ENCODE measurements at regions not wholly inside any gene's neighbourhood (a gene's known extent, or its start where the extent isn't known, plus 50 kb on each side); places are given as distances from the start of the nearest gene placed in this dataset.

DNA sequence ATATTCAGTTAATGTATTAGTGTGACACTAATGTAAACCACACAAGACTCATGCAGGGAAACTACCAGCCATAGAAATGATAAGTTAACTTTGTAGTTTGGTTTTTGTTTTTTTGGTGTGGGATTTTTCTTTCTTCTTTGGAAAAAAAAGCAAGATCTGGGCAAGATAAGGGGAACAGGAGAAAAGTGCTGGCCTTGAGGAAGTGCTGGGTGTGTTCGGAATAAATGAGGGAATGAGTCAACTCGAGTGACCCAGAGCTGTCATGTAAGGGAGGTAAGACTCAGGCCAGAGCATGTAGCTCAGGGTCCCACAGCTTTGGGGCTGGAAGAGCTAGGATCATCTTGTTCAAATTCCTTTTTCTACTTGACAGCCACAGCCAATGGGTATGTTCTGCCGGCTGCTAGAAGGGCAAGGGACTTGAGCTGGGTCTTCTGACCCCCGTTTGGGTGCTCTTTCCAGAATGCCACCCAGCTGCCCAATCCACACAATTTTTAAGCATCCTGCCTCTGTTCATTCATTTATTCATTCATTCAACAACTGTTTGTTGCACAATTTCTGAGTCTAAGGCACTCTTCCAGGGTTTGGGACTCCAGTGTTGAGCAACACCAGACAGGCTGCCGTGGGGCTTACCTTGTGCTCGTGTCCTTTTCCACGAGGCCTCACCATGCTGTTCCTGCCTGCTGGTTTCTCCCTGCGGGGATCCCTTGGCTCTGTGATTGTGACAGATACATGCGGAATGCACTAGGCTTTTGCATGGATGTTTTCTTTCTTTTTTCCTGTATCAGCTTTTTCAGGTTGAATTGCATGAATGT, 54.5 kb downstream of the CLDN34 start:
- DNase-seq (ENCODE audit: low read depth in 3 of 3), result no peak

DNA sequence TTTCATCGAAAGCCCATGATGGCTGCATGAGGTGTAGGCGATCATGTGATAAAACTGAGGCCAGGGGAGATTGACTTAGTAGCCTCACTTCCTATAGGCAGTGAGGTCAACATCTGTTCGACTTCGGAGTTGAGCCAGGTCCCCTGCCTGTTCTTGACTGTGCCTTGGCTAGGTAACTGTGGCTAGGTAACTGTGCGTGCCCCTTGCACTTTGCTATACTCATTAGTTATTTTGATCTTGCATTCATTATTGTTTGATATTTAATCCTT, 55.0 kb downstream of the CLDN34 start:
- no peak for DNase-seq (ENCODE audit: low read depth in 3 of 3)

- DNase-seq (ENCODE audit: low read depth in 3 of 3), result no peak
These were observed 55.6 kb downstream of the CLDN34 start for GRCh38 chrX:10022580-10023245.

DNA sequence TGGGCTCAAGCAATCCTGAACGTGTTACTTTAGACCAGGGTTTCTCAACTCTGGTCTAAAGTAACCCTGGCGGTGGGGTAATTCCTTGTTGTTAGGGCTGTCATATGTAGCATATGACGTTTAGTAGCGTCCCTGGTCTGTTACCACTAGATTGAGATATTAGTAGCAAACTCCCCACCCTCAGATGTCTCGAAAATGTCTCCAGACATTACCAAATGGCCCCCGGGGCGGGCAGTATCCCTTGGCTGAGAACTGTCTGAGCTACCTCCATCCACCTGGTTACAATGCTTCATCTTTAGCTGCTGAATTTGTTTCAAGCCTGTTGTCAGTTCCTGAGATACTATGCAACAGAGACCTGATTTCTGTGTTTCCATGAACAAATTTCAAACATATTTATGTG, 56.7 kb downstream of the CLDN34 start:
- DNase-seq (ENCODE audit: low read depth in 3 of 3), result no peak

- no peak for DNase-seq (ENCODE audit: low read depth in 3 of 3)
These were observed 58.8 kb downstream of the CLDN34 start for GRCh38 chrX:10025742-10026493.

DNA sequence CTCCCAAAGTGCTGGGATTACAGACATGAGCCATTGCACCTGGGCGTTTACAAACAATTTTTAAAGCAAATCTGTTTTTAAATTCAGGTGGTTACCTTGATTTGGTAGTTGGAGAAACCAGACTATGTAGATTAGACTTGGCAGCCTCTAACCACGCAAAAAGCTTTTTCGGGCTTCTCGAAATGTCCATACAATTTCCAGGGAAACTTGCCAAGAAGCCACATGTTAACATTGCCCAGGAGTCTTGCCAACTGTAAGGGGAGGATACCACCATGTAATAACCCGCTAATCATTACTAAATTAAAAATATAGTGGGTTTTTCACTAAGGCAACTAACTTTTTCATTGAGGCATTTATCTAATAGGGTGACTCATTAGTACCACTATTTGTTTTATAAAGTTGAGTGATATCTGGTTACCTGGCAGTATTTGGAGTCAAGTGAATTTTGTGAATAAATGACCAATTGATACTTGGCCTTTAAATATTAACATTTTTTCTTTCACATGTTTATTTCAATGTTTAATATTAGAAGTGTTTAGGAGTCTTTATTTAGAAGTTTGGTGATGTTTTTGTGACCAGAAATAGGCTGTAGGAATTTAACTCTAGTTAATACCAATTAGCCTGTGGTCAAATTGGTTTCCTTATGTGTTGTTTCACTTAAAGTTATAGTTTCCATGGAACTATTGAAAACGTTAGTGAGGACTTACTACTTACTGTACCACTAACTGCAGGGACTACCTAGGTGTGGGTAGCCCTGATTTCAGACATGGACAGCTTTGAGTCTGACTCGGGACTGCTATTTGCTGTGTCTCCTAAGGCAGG, 61.3 kb downstream of the CLDN34 start:
- no peak for DNase-seq (ENCODE audit: low read depth in 3 of 3)

DNA sequence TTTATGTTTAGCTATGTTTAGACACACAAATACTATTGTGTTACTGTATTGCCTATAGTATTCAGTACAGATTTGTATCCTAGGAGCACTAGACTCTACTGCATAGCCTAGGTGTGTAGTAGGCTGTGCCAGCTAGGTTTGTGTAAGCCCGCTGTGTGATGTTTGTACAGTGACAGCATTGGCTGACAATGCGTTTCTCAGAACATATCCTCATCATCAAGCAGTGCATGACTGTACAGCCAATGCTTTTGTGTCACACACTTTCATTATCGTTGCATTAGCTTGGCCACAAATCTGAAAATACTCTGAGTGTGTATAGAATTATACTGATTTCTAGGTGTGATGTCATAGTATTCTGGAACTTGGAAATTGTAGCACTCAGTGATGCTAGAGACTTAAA, 63.4 kb downstream of the CLDN34 start:
- no peak for DNase-seq (ENCODE audit: low read depth in 3 of 3)

DNA sequence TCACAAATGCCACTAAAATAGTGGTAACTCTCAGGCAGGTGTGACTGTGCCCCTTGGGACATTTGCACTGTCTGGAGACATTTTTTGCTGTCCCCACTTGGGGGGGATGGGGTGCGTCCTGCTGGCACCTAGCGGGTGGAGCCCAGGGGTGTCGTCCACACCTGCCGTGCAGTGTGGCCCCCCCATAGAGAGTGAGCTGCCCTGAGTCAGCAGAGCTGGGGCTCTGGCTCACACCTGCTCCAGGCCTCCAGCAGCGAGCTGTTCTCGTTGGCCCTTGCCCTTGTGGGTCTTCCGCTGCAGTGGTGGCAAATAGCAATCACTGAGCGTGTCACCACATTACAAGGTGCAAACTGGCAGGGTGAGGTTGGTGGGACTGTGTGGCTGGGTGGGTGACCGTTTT, 64.6 kb downstream of the CLDN34 start:
- DNase-seq (ENCODE audit: low read depth in 3 of 3), result no peak

GRCh38 chrX:10032147-10032546, 65.0 kb downstream of the CLDN34 start:
- no peak for DNase-seq (ENCODE audit: low read depth in 3 of 3)

- DNase-seq (ENCODE audit: low read depth in 3 of 3), result no peak
These were observed 66.3 kb downstream of the CLDN34 start for GRCh38 chrX:10033375-10034007.

GRCh38 chrX:10034740-10035260, 67.6 kb downstream of the CLDN34 start:
- no peak for DNase-seq (ENCODE audit: low read depth in 3 of 3)

GRCh38 chrX:10038585-10038984, 71.4 kb downstream of the CLDN34 start:
- no peak for DNase-seq (ENCODE audit: low read depth in 3 of 3)

DNA sequence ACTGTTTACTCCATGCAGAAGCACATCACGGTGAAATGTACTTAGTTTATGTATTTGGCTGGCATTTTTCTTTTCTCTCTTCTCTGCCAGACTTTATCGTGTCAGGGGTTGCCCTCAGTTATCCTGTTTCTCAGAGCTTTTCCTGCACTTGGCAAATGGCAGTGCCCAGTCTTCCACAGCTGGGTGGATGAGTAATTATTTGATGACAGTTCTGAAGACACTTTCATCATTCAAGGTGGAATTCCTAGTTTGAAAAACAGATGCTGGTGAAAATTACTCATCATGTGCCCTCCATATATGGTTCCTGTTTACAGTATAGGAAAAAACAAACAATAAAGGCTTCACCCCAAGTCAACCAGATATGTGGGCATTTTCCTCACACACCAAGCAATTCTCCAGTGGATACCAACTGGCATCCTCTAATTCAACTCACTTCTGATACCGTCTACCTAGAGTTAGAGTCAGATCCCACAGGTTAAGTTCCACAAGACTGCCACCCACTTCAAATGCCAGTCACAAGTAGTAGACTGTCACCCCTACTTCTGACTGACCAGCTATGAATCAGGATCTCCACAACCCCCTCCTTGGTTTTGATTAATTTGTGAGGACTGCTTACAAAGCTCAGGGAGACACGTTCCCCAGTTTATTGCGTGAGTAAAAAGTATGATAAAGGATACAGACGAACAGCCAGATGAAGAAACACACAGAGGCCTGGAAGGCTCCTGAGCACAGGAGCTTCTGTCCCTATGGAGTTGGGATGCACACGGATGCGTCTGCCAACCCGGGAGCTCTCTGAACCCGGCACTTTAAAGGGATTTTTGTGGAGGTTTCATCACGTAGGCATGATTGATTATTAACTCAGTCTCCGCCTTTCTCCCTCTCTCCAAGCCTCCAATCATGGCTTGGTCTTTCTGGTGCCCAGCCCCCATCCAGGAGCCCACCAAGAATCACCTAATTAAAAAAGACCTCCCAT, 72.9 kb downstream of the CLDN34 start:
- DNase-seq (ENCODE audit: low read depth in 3 of 3), result no peak

GRCh38 chrX:10040961-10041360, 73.8 kb downstream of the CLDN34 start:
- no peak for DNase-seq (ENCODE audit: low read depth in 3 of 3)

DNA sequence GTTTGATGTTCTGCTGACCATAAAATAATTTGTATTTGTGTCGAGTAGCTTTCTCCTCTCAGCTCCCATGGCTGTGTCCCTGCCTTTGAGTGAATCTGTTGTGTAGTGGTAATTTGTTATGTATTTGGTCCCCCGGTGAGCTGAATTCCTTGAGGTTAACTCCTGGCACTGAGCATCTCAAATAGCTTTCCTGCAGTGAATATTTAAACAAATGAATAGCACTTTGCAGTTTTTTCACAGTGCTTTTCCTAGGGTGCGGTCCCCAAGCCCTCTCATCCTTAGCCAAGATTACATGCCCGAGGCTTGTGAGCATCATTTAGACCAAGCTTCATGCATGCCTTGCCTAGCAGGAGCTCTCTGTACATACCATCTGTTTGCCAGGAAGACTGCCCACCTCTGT, 74.2 kb downstream of the CLDN34 start:
- DNase-seq (ENCODE audit: low read depth in 3 of 3), result no peak

GRCh38 chrX:10042055-10042454, 74.9 kb downstream of the CLDN34 start:
- DNase-seq (ENCODE audit: low read depth in 3 of 3), result no peak

DNA sequence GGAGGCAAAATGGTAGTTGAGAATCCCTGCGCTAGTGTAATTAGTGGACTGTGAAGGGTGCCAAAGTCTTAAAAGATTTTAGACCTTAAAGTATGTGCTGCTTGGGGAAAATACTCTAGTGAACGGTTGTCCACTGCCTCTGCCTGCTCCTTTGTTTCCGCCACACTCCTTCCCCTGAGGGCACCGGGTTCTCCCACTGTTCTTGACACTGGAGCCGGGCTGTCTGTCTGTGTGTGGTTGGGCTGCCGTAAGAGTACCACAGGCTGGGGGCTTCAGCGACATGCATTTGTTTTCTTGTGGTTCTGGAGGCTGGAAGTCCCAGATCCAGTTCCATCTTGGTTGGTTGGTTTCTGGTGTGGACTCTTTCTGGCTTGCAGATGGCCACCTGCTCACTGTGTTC, 76.2 kb downstream of the CLDN34 start:
- DNase-seq (ENCODE audit: low read depth in 3 of 3), result no peak

GRCh38 chrX:10044021-10044420, 76.9 kb downstream of the CLDN34 start:
- no peak for DNase-seq (ENCODE audit: low read depth in 3 of 3)

DNA sequence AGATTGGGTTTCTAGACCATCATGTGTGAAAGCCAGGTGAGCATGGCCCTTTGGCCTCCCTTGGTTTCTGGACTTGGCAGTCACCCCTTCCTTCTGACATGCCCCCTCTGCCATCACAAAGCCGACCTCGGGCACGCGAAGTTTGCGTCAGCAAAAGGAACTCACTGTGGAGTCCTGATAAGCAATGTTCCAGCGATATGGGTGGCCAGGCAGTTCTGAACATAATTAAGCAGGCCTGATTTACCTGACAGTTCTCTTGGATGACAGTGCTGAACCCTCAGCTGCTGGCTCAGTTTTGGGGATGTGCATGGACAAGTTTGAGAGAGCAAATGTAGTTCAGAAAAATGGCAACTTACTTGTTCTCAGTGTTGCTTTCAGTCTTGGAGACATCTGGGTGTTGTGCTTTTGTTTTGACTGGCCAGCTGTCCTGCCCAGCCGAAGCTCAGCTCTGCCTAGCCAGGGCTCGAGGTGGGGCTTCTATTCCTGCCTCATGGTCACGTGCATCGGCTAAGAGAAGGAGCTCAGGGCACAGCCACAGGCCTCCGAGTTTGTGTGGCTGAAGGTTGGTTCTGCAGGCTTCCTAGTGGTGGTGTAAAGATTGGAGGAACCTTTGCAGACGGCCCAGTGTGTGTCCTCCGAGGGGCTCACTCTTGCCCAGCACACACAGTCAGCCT, 78.3 kb downstream of the CLDN34 start:
- no peak for DNase-seq (ENCODE audit: low read depth in 3 of 3)

DNA sequence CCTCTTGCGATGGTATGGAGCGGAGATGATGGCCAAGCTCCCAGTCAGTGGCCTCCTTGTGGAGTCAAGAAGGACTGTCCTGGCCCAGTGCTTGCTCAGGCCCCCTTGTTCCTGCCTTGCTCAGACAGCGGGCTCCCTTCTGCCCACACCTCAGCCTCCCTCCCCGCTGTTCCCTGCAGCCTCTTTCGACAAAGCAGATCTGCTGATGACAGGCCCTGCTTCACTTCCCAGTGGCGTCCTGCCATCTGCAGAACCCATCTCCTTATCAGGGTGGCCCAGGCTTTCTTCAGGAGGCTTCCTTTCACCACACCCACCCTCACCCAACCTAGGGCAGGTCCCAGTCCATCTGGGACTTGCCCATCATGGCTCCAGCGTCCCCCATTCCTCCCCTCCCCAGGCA, 80.0 kb downstream of the CLDN34 start:
- no peak for DNase-seq (ENCODE audit: low read depth in 3 of 3)

All from stimulated activated CD4-positive, alpha-beta T cell treated with anti-CD3 and anti-CD28 coated beads, TNF-alpha, amount 100 ng/mL, for 4 hours (primary cell).